Nephron (organoid): ENCODE measurements at regions not wholly inside any gene's neighbourhood (a gene's known extent, or its start where the extent isn't known, plus 50 kb on each side); places are given as distances from the start of the nearest gene placed in this dataset.

Experiments used
- H3K27ac Mint-ChIP-seq, 3 experiments: 2 replicates each; pipeline ENCODE4 v1.8.0; 2020; ENCODE audit warnings: mixed read lengths in 3 of 3, mild to moderate bottlenecking in 2 of 3, moderate library complexity in 1 of 3
- H3K27me3 Mint-ChIP-seq: 2 replicates; pipeline ENCODE4 v1.8.0; 2021; ENCODE audit warnings: low read depth, mild to moderate bottlenecking, moderate library complexity, mixed read lengths
- H3K36me3 Mint-ChIP-seq: 2 replicates; pipeline ENCODE4 v1.8.0; 2020; ENCODE audit warnings: low read depth, mixed read lengths
- H3K4me1 Mint-ChIP-seq: 2 replicates; pipeline ENCODE4 v1.8.0; 2020; ENCODE audit warnings: mixed read lengths
- H3K4me3 Mint-ChIP-seq, 3 experiments: 2 replicates each; pipeline ENCODE4 v1.8.0; 2020; ENCODE audit warnings: mild to moderate bottlenecking in 3 of 3, mixed read lengths in 3 of 3, moderate library complexity in 2 of 3
- H3K9me3 Mint-ChIP-seq: 2 replicates; pipeline ENCODE4 v1.8.0; 2020; ENCODE audit warnings: mixed read lengths
- CTCF ChIP-seq, 3 experiments: fragments of 200-600 bp; sonication (generic); IDR thresholded peaks; one replicate each; pipeline ENCODE4 v1.5.0; 2021; ENCODE audit warnings: antibody characterized with exemption in 3 of 3; ENCODE audit not compliant: unreplicated experiment in 3 of 3

- no peak for TF ChIP-seq CTCF (IDR thresholded peaks at IDR 0.05; ENCODE audit: unreplicated experiment in 3 of 3)
- H3K4me1 Mint-ChIP-seq = no peaks in the 10 kb centered on the region
- no peaks in the 10 kb centered on the region for H3K27me3 Mint-ChIP-seq
- no peaks in the 10 kb centered on the region for H3K9me3 Mint-ChIP-seq
- H3K4me3 Mint-ChIP-seq = no peak overlapping the region
- no peaks in the 10 kb centered on the region for H3K36me3 Mint-ChIP-seq
- no peak overlapping the region for H3K27ac Mint-ChIP-seq
Observed at GRCh38 chr1:177366091-177366490, 195.3 kb downstream of the BRINP2 start.

- Mint-ChIP-seq H3K36me3 (no peaks in the 10 kb centered on the region), H3K27ac (no peak overlapping the region), H3K9me3 (no peaks in the 10 kb centered on the region), H3K4me1 (no peaks in the 10 kb centered on the region), H3K27me3 (peaks cover 2% of the 10 kb centered on the region), H3K4me3 (no peak overlapping the region)
- no peak for TF ChIP-seq CTCF (IDR thresholded peaks at IDR 0.05; ENCODE audit: unreplicated experiment in 3 of 3)
Observed at GRCh38 chr1:177360791-177361190, 190.0 kb downstream of the BRINP2 start.

GRCh38 chr1:177356674-177357435 lies 186.1 kb downstream of the BRINP2 start:
- H3K9me3 Mint-ChIP-seq = no peaks in the 10 kb centered on the region
- TF ChIP-seq CTCF (IDR thresholded peaks at IDR 0.05; ENCODE audit: unreplicated experiment in 3 of 3) = no peak
- H3K36me3 Mint-ChIP-seq = no peaks in the 10 kb centered on the region
- no peaks in the 10 kb centered on the region for H3K4me1 Mint-ChIP-seq
- peaks cover 4% of the 10 kb centered on the region for H3K27me3 Mint-ChIP-seq
- H3K27ac Mint-ChIP-seq = no peak overlapping the region
- no peak overlapping the region for H3K4me3 Mint-ChIP-seq

- no peak overlapping the region for H3K27ac Mint-ChIP-seq
- H3K4me3 Mint-ChIP-seq = no peak overlapping the region
- H3K36me3 Mint-ChIP-seq = no peaks in the 10 kb centered on the region
- no peaks in the 10 kb centered on the region for H3K4me1 Mint-ChIP-seq
- peak; percentile 37 to 47 (median 45) for TF ChIP-seq CTCF (IDR thresholded peaks at IDR 0.05; ENCODE audit: unreplicated experiment in 3 of 3)
- no peaks in the 10 kb centered on the region for H3K9me3 Mint-ChIP-seq
- H3K27me3 Mint-ChIP-seq = peaks cover 4% of the 10 kb centered on the region
Observed at GRCh38 chr1:177355575-177355974, 184.8 kb downstream of the BRINP2 start.

GRCh38 chr1:177354247-177354646 lies 183.5 kb downstream of the BRINP2 start:
- peaks cover 4% of the 10 kb centered on the region for H3K27me3 Mint-ChIP-seq
- H3K9me3 Mint-ChIP-seq = no peaks in the 10 kb centered on the region
- no peak for TF ChIP-seq CTCF (IDR thresholded peaks at IDR 0.05; ENCODE audit: unreplicated experiment in 3 of 3)
- no peak overlapping the region for H3K4me3 Mint-ChIP-seq
- no peak overlapping the region for H3K27ac Mint-ChIP-seq
- no peaks in the 10 kb centered on the region for H3K4me1 Mint-ChIP-seq
- H3K36me3 Mint-ChIP-seq = no peaks in the 10 kb centered on the region
